PC-3 (cell line): ENCODE measurements at regions not wholly inside any gene's neighbourhood (a gene's known extent, or its start where the extent isn't known, plus 50 kb on each side); places are given as distances from the start of the nearest gene placed in this dataset.

Experiments
- ATAC-seq: fragments of 200-7000 bp; cut with Tn5 transposase; 2 replicates; pipeline ENCODE4 v1.9.1; 2020; ENCODE audit warnings: mild to moderate bottlenecking, moderate library complexity
- BruUV-seq: library from RNA; stranded (reverse); fragments of 400-500 nt; replicated peaks from 2 replicates; lab custom pipeline; 2021; lab: Mats Ljungman, UMichigan
- CTCF ChIA-PET: fragments of 300-600 bp; sonication (Branson Sonifier 250); formaldehyde crosslinking; loops from one replicate; lab custom pipeline; 2022; ENCODE audit warnings: antibody characterized with exemption; lab: Charles Lee
- POLR2A ChIA-PET: fragments of 300-600 bp; sonication (Branson Sonifier 250); formaldehyde crosslinking; loops from one replicate; lab custom pipeline; 2022; ENCODE audit warnings: antibody characterized with exemption; ENCODE audit not compliant: unreplicated experiment; lab: Charles Lee
- DNase-seq: peaks from one replicate; pipeline ENCODE4 v3.0.0-alpha.2; 2015
- H2AFZ ChIP-seq: fragments of 300-600 bp; sonication (generic); 2 replicates; pipeline ENCODE4 v1.6.0; 2016; ENCODE audit warnings: antibody characterized with exemption, low read length
- H3F3A ChIP-seq: fragments of 300-600 bp; sonication (generic); one replicate; pipeline ENCODE4 v1.6.0; 2017; ENCODE audit warnings: antibody characterized with exemption, low read length, control low read depth, mild to moderate bottlenecking; ENCODE audit not compliant: unreplicated experiment
- H3K27ac ChIP-seq: fragments of 300-600 bp; sonication (generic); 2 replicates; pipeline ENCODE4 v1.5.1; 2016; ENCODE audit warnings: mild to moderate bottlenecking, low read length
- H3K27me3 ChIP-seq: fragments of 300-600 bp; sonication (generic); 2 replicates; pipeline ENCODE4 v1.6.1; 2016; ENCODE audit warnings: low read length, mixed read lengths
- H3K36me3 ChIP-seq: fragments of 300-600 bp; sonication (generic); 2 replicates; pipeline ENCODE4 v1.6.1; 2016; ENCODE audit warnings: low read depth, mixed run types, low read length, mixed read lengths
- H3K4me1 ChIP-seq: fragments of 300-600 bp; sonication (generic); 2 replicates; pipeline ENCODE4 v1.5.1; 2016; ENCODE audit warnings: low read length; ENCODE audit not compliant: insufficient read depth
- H3K4me2 ChIP-seq: fragments of 300-600 bp; sonication (generic); 2 replicates; pipeline ENCODE4 v1.6.0; 2016; ENCODE audit warnings: low read length
- H3K4me3 ChIP-seq: fragments of 300-600 bp; sonication (generic); 2 replicates; pipeline ENCODE4 v1.5.1; 2016; ENCODE audit warnings: mild to moderate bottlenecking, low read length, mixed read lengths
- H3K79me2 ChIP-seq: fragments of 300-600 bp; sonication (generic); 2 replicates; pipeline ENCODE4 v1.6.1; 2017; ENCODE audit warnings: low read length, mixed read lengths
- H3K9ac ChIP-seq: fragments of 300-600 bp; sonication (generic); 2 replicates; pipeline ENCODE4 v1.6.0; 2016; ENCODE audit warnings: mild to moderate bottlenecking, low read length
- H3K9me2 ChIP-seq: fragments of 300-600 bp; sonication (generic); replicated peaks from 2 replicates; pipeline ENCODE4 v1.6.1; 2016; ENCODE audit warnings: mixed run types, low read length, mixed read lengths
- H3K9me3 ChIP-seq: fragments of 300-600 bp; sonication (generic); 2 replicates; pipeline ENCODE4 v1.6.1; 2016; ENCODE audit warnings: low read length, mixed read lengths
- H4K20me1 ChIP-seq: fragments of 300-600 bp; sonication (generic); 2 replicates; pipeline ENCODE4 v1.6.1; 2016; ENCODE audit warnings: low read length, mixed read lengths
- CTCF ChIP-seq: fragments of 300-600 bp; sonication (generic); conservative IDR thresholded peaks from 2 replicates; pipeline ENCODE4 v1.5.1; 2017; ENCODE audit warnings: antibody characterized with exemption, low read depth, mild to moderate bottlenecking, low read length
- EZH2 ChIP-seq: fragments of 300-600 bp; sonication (generic); IDR thresholded peaks from one replicate; pipeline ENCODE4 v1.6.1; 2017; ENCODE audit warnings: antibody characterized with exemption, mild to moderate bottlenecking, low read length; ENCODE audit not compliant: unreplicated experiment
- EZH2phosphoT487 ChIP-seq: fragments of 300-600 bp; sonication (generic); IDR thresholded peaks from 2 replicates; pipeline ENCODE4 v1.6.1; 2018; ENCODE audit warnings: mild to moderate bottlenecking, antibody characterized with exemption, low read length, borderline replicate concordance
- intact Hi-C: fragments of 100-400 bp; cut with micrococcal nuclease; formaldehyde crosslinking; loops from 2 replicates; pipeline ENCODE4 v1.9.0; 2023

GRCh38 chr12:62075870-62076269, 184.3 kb upstream of the USP15 start:
- BruUV-seq, result no TSS peak
- Histone ChIP-seq H3K4me1 (no peaks in the 10 kb centered on the region), H4K20me1 (no peaks in the 10 kb centered on the region), H3F3A (no peaks in the 10 kb centered on the region), H3K4me3 (no peak overlapping the region), H3K9me3 (no peaks in the 10 kb centered on the region), H2AFZ (no peak overlapping the region), H3K9ac (no peak overlapping the region), H3K4me2 (no peak overlapping the region), H3K79me2 (no peaks in the 10 kb centered on the region), H3K36me3 (no peaks in the 10 kb centered on the region), H3K27ac (no peak overlapping the region), H3K9me2 (no peaks in the 10 kb centered on the region), H3K27me3 (peaks cover 46% of the 10 kb centered on the region)
- ChIA-PET CTCF (no interaction called here), POLR2A (no interaction called here)
- intact Hi-C loops, result no loop called here
- no peak for ATAC-seq
- TF ChIP-seq CTCF (no peak), EZH2phosphoT487 (no peak)
- no peak for DNase-seq

DNA sequence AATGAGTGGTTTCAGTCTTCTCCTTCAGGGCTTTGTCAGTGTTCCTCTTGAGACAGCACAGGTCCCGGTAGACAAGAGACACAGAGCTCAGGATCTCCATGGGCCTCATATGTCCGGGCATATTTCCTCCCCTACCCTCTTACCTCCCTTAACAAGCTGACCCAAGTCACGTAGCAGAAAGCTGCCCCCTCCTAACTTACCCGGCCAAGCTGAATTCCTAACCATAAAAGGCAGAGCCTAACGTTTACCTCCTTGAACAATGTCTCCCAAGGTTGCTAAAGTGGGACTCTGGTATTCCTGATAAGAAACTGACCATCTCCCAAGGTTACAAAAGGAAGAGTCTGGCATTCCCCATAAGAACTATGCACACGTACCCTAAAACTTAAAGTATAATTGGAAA, 182.2 kb upstream of the USP15 start:
- Histone ChIP-seq H3K4me3 (no peak overlapping the region), H3K9ac (no peak overlapping the region), H3K4me2 (no peak overlapping the region), H3F3A (no peaks in the 10 kb centered on the region), H3K79me2 (no peaks in the 10 kb centered on the region), H3K27ac (no peak overlapping the region), H3K27me3 (peaks cover 32% of the 10 kb centered on the region), H4K20me1 (no peaks in the 10 kb centered on the region), H2AFZ (no peak overlapping the region), H3K36me3 (no peaks in the 10 kb centered on the region), H3K9me3 (no peaks in the 10 kb centered on the region), H3K4me1 (no peaks in the 10 kb centered on the region), H3K9me2 (no peaks in the 10 kb centered on the region)
- DNase-seq, result no peak
- no peak for TF ChIP-seq EZH2
- TF ChIP-seq CTCF, result no peak
- TF ChIP-seq EZH2phosphoT487, result no peak
- intact Hi-C loops, result no loop called here
- BruUV-seq, result no TSS peak
- ChIA-PET CTCF (no interaction called here), POLR2A (no interaction called here)
- ATAC-seq, result no peak

DNA sequence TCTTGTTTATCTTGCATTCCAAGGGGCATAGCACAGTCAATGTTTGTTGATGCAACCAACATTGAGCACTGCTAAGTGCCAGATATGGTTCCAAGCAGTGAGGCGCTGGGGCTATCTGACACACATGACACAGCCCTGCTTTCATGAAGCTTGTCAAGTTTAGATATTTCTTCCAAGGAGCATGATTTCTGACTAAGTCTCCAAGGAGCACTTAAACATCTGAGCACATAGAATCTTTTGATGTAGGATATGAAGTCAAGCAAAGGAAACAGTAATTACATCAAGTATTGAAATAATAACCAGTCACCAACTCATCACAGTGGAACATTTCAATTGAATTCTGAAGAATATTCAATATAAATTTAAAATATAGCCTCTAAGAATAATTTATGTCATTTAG, 177.8 kb upstream of the USP15 start:
- TF ChIP-seq CTCF, result no peak
- no peak for TF ChIP-seq EZH2phosphoT487
- TF ChIP-seq EZH2, result no peak
- intact Hi-C loops, result no loop called here
- no TSS peak for BruUV-seq

More for the DNA sequence above, 177.8 kb upstream of the USP15 start:
- H3K9me3 ChIP-seq, result no peaks in the 10 kb centered on the region
- DNase-seq (no peak), ATAC-seq (no peak)
- H3K27ac ChIP-seq, result no peak overlapping the region
- no peak overlapping the region for H3K4me3 ChIP-seq
- H3K9ac ChIP-seq, result no peak overlapping the region
- H3F3A ChIP-seq, result no peaks in the 10 kb centered on the region
- H3K79me2 ChIP-seq, result no peaks in the 10 kb centered on the region
- no peak overlapping the region for H2AFZ ChIP-seq
- ChIA-PET POLR2A (no interaction called here), CTCF (no interaction called here)
- no peaks in the 10 kb centered on the region for H3K4me1 ChIP-seq
- H4K20me1 ChIP-seq, result no peaks in the 10 kb centered on the region
- H3K36me3 ChIP-seq, result no peaks in the 10 kb centered on the region
- no peaks in the 10 kb centered on the region for H3K9me2 ChIP-seq
- peaks cover 37% of the 10 kb centered on the region for H3K27me3 ChIP-seq
- no peak overlapping the region for H3K4me2 ChIP-seq
